GM12878 (cell line): ENCODE measurements at regions not wholly inside any gene's neighbourhood (a gene's known extent, or its start where the extent isn't known, plus 50 kb on each side); places are given as distances from the start of the nearest gene placed in this dataset.

Experiments
- ATF2 ChIP-seq: IDR thresholded peaks from 2 replicates; pipeline ENCODE4 v1.6.1; 2012; ENCODE audit warnings: low read length, inconsistent platforms
- CTCF ChIP-seq, 3 experiments: IDR thresholded peaks in 2 of 3; conservative IDR thresholded peaks in 1 of 3; 2 replicates each; pipeline ENCODE4 v1.5.1; 2011; ENCODE audit warnings: low read depth in 3 of 3, low read length in 3 of 3, mild to moderate bottlenecking in 3 of 3, control low read depth in 2 of 3, moderate library complexity in 2 of 3, inconsistent platforms in 1 of 3, mixed read lengths in 1 of 3; ENCODE audit not compliant: control insufficient read depth in 2 of 3, insufficient read depth in 1 of 3; ENCODE audit errors: extremely low read depth in 1 of 3
- EP300 ChIP-seq, 2 experiments: fragments of 150-350 bp in 1 of 2; IDR thresholded peaks; 2 replicates each; pipeline ENCODE4 v1.6.1; 2011 to 2012; ENCODE audit warnings: low read depth in 2 of 2, low read length in 2 of 2, borderline replicate concordance in 1 of 2, improper control_type of control experiment in 1 of 2, inconsistent platforms in 1 of 2; ENCODE audit not compliant: control insufficient read depth in 1 of 2
- MXI1 ChIP-seq: fragments of 150-350 bp; IDR thresholded peaks from 2 replicates; pipeline ENCODE4 v1.6.1; 2011; ENCODE audit warnings: low read depth, mild to moderate bottlenecking, inconsistent platforms, low read length, improper control_type of control experiment
- NFXL1 ChIP-seq: fragments of 450-650 bp; IDR thresholded peaks from 2 replicates; pipeline ENCODE4 v1.6.1; 2017; ENCODE audit warnings: antibody characterized with exemption, mild to moderate bottlenecking, borderline replicate concordance
- RB1 ChIP-seq: fragments of 450-650 bp; formaldehyde crosslinking; IDR thresholded peaks from 2 replicates; pipeline ENCODE4 v1.6.1; 2017; ENCODE audit warnings: mild to moderate bottlenecking, borderline replicate concordance
- SIN3A ChIP-seq: IDR thresholded peaks from 2 replicates; pipeline ENCODE4 v1.6.1; 2012; ENCODE audit warnings: low read depth, low read length, improper control_type of control experiment
- ZBTB33 ChIP-seq: fragments of 450-650 bp; IDR thresholded peaks from 2 replicates; pipeline ENCODE4 v1.6.1; 2017; ENCODE audit warnings: mild to moderate bottlenecking
- ZNF274 ChIP-seq: IDR thresholded peaks from one replicate; pipeline ENCODE4 v1.8.0; 2011; ENCODE audit not compliant: insufficient read length, insufficient read depth
- ZSCAN29 ChIP-seq: fragments of 450-650 bp; IDR thresholded peaks from 2 replicates; pipeline ENCODE4 v1.6.1; 2017; ENCODE audit warnings: mild to moderate bottlenecking, moderate library complexity

- TF ChIP-seq NFXL1 (no peak), CTCF (IDR thresholded peaks at IDR 0.05 in 2 of 3, conservative IDR thresholded peaks at IDR 0.05 in 1 of 3; ENCODE audit: control insufficient read depth in 2 of 3, extremely low read depth in 1 of 3, insufficient read depth in 1 of 3, low read depth in 3 of 3, low read length in 3 of 3) (no peak), ZSCAN29 (no peak), ZBTB33 (no peak), ZNF274 (no peak), EP300 (IDR thresholded peaks at IDR 0.05; ENCODE audit: borderline replicate concordance in 1 of 2, control insufficient read depth in 1 of 2, low read depth in 2 of 2, low read length in 2 of 2) (no peak), ATF2 (no peak), SIN3A (no peak), MXI1 (no peak), RB1 (no peak)
These were observed 452.6 kb downstream of the OCA2 start for GRCh38 chr15:27646531-27646930.
